Sigmoid colon (tissue), 6 donors: ENCODE measurements at regions not wholly inside any gene's neighbourhood (a gene's known extent, or its start where the extent isn't known, plus 50 kb on each side); places are given as distances from the start of the nearest gene placed in this dataset.

Experiments used
- DNase-seq: peaks from one replicate; pipeline ENCODE4 v3.0.0-alpha.2; 2019
- H3K27ac ChIP-seq, 4 donors: fragments of 200-600 bp; sonication (generic); one replicate each; pipeline ENCODE4 v1.5.1; 2016 to 2019; ENCODE audit warnings: mild to moderate bottlenecking in 1 of 4
- H3K27me3 ChIP-seq, 3 donors: fragments of 200-600 bp; sonication (generic); one replicate each; pipeline ENCODE4 v1.5.1; 2019; ENCODE audit warnings: mild to moderate bottlenecking in 1 of 3
- H3K36me3 ChIP-seq, 4 donors: fragments of 200-600 bp; sonication (generic); one replicate each; pipeline ENCODE4 v1.5.1; 2016 to 2019
- H3K4me1 ChIP-seq, 4 donors: fragments of 200-600 bp; sonication (generic); one replicate each; pipeline ENCODE4 v1.5.1; 2017 to 2019
- H3K4me3 ChIP-seq, 4 donors: fragments of 200-600 bp; sonication (generic); one replicate each; pipeline ENCODE4 v1.5.1; 2017 to 2019; ENCODE audit warnings: mild to moderate bottlenecking in 2 of 4, moderate library complexity in 1 of 4
- H3K9me3 ChIP-seq, 4 donors: fragments of 200-600 bp in 3 of 4; sonication (generic) in 3 of 4; one replicate each; pipeline versions ENCODE4 v1.5.1 to v1.6.1; 2013 to 2019
- CTCF ChIP-seq, 4 experiments: fragments of 450-650 bp in 3 of 4; fragments of 200-600 bp in 1 of 4; IDR thresholded peaks; one replicate each; pipeline ENCODE4 v1.5.1; 2016 to 2019; ENCODE audit warnings: antibody characterized with exemption in 4 of 4, mild to moderate bottlenecking in 3 of 4, moderate library complexity in 2 of 4
- EP300 ChIP-seq, 4 donors: sonication (generic); formaldehyde crosslinking; IDR thresholded peaks; one replicate each; pipeline ENCODE4 v1.6.1; 2017; ENCODE audit warnings: antibody characterized with exemption in 4 of 4
- POLR2A ChIP-seq, 2 donors: fragments of 450-650 bp; IDR thresholded peaks; one replicate each; pipeline ENCODE4 v1.6.1; 2016; ENCODE audit warnings: antibody characterized with exemption in 2 of 2, mild to moderate bottlenecking in 2 of 2, moderate library complexity in 2 of 2
- POLR2AphosphoS5 ChIP-seq, 4 donors: sonication (generic); formaldehyde crosslinking; IDR thresholded peaks; one replicate each; pipeline ENCODE4 v1.6.1; 2017; ENCODE audit warnings: antibody characterized with exemption in 4 of 4
- WGBS, 2 donors: extraction: QIAGEN DNeasy Blood & Tissue Kit; methylation state at CpG; one replicate each; pipeline ENCODE4 v1.1.7; 2013; 5-methylcytosine and 5-hydroxymethylcytosine counted together
- intact Hi-C: fragments of 100-400 bp; cut with DNase I; formaldehyde crosslinking; loops from one replicate; pipeline ENCODE4 v1.15.1; 2023
- donor health status: healthy with polysubstance abuse.
- donor health status: healthy.

- no peaks in the 10 kb centered on the region for H3K4me1 ChIP-seq
- H3K9me3 ChIP-seq: peaks cover 0 to 4% (median 1%) of the 10 kb centered on the region in 4 donors
- no peaks in the 10 kb centered on the region for H3K36me3 ChIP-seq
- intact Hi-C loops: no loop called here
- 75 to 87% methylated on average over 4 of the region's 4 CpGs for WGBS, 2 donors
- TF ChIP-seq POLR2AphosphoS5 (IDR thresholded peaks at IDR 0.05): no peak
- TF ChIP-seq CTCF (IDR thresholded peaks at IDR 0.05): no peak
- TF ChIP-seq EP300 (IDR thresholded peaks at IDR 0.05): no peak
- TF ChIP-seq POLR2A (IDR thresholded peaks at IDR 0.05): no peak
- no peak for DNase-seq
- H3K4me3 ChIP-seq: no peak overlapping the region
- H3K27me3 ChIP-seq: no peaks in the 10 kb centered on the region
- no peak overlapping the region for H3K27ac ChIP-seq
Measured at GRCh38 chr5:163822548-163822947, 317.1 kb downstream of the MAT2B start.

- Histone ChIP-seq H3K27ac (no peak overlapping the region), H3K4me3 (no peak overlapping the region), H3K4me1 (no peaks in the 10 kb centered on the region), H3K27me3 (no peaks in the 10 kb centered on the region), H3K9me3 (peaks cover 0 to 4% (median 1%) of the 10 kb centered on the region in 4 donors), H3K36me3 (no peaks in the 10 kb centered on the region)
- no peak for TF ChIP-seq POLR2A (IDR thresholded peaks at IDR 0.05)
- WGBS, 2 donors: 79 to 92% methylated on average over 1 of the region's 1 CpG
- intact Hi-C loops: no loop called here
- DNase-seq: no peak
Measured at GRCh38 chr5:163825661-163826060, 320.2 kb downstream of the MAT2B start.

- 91 to 93% methylated on average over 3 of the region's 3 CpGs for WGBS, 2 donors
- no peaks in the 10 kb centered on the region for H3K27me3 ChIP-seq
- H3K27ac ChIP-seq: no peak overlapping the region
- no peak for DNase-seq
- no peak overlapping the region for H3K4me3 ChIP-seq
- TF ChIP-seq POLR2AphosphoS5 (IDR thresholded peaks at IDR 0.05) (no peak), EP300 (IDR thresholded peaks at IDR 0.05) (no peak), CTCF (IDR thresholded peaks at IDR 0.05) (no peak)
- H3K36me3 ChIP-seq: no peaks in the 10 kb centered on the region
- peaks cover 0 to 4% (median 0%) of the 10 kb centered on the region in 4 donors for H3K9me3 ChIP-seq
- intact Hi-C loops: no loop called here
- H3K4me1 ChIP-seq: no peaks in the 10 kb centered on the region
Measured at GRCh38 chr5:163826201-163826600, 320.8 kb downstream of the MAT2B start.

DNA sequence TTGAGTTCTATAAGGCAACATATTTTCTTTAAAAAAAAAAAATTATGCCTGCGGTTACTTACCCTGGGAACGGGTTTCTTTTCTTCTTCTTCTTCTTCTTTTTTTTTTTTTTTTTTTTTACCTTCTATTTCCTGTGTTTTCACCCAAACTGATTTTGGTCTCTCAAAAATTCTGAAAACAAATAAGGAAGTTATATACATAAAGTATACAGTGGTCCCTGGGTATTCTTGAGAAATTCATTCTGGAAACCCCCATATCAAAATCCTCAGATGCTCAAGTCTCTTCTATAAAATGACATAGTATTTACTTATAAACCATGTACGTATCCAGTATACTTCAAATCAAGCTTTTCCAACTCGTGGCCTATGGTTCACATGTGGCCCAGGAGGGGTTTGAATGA, 326.7 kb downstream of the MAT2B start:
- no peak for DNase-seq
- H3K27ac ChIP-seq: no peak overlapping the region
- WGBS, 2 donors: 75 to 82% methylated on average over 4 of the region's 4 CpGs

GRCh38 chr5:163838738-163839137, 333.3 kb downstream of the MAT2B start:
- Histone ChIP-seq H3K27ac (no peak overlapping the region), H3K27me3 (no peaks in the 10 kb centered on the region), H3K36me3 (no peaks in the 10 kb centered on the region), H3K4me1 (no peaks in the 10 kb centered on the region), H3K4me3 (no peak overlapping the region), H3K9me3 (no peaks in the 10 kb centered on the region)
- intact Hi-C loops: no loop called here
- WGBS, 2 donors: 0 to 84% methylated on average over 1 of the region's 1 CpG
- no peak for DNase-seq
- no peak for TF ChIP-seq CTCF (IDR thresholded peaks at IDR 0.05)
- no peak for TF ChIP-seq POLR2A (IDR thresholded peaks at IDR 0.05)
- no peak for TF ChIP-seq POLR2AphosphoS5 (IDR thresholded peaks at IDR 0.05)
- no peak for TF ChIP-seq EP300 (IDR thresholded peaks at IDR 0.05)

More for the DNA sequence above, 326.7 kb downstream of the MAT2B start:
- no peak overlapping the region for H3K4me3 ChIP-seq
- no peaks in the 10 kb centered on the region for H3K27me3 ChIP-seq
- no peaks in the 10 kb centered on the region for H3K36me3 ChIP-seq
- intact Hi-C loops: no loop called here
- H3K9me3 ChIP-seq: no peaks in the 10 kb centered on the region
- no peak for TF ChIP-seq POLR2A (IDR thresholded peaks at IDR 0.05)
- TF ChIP-seq EP300 (IDR thresholded peaks at IDR 0.05): no peak
- TF ChIP-seq POLR2AphosphoS5 (IDR thresholded peaks at IDR 0.05): no peak
- TF ChIP-seq CTCF (IDR thresholded peaks at IDR 0.05): no peak
- no peaks in the 10 kb centered on the region for H3K4me1 ChIP-seq
